HCEC 1CT (cell line): ENCODE measurements at regions not wholly inside any gene's neighbourhood (a gene's known extent, or its start where the extent isn't known, plus 50 kb on each side); places are given as distances from the start of the nearest gene placed in this dataset.
"Not testable (repeated sequence)": the region's sequence is repeated elsewhere in the genome, so short reads cannot be mapped to it uniquely, and the experiment has no call there.

Source experiments
- DNase-seq: peaks from one replicate; pipeline ENCODE4 v3.0.0-alpha.2; 2017

- DNase-seq: no peak
Observed at GRCh38 chr1:169020684-169021083, 85.8 kb upstream of the ATP1B1 start.

- no peak for DNase-seq
Observed at GRCh38 chr1:169022648-169023047, 83.8 kb upstream of the ATP1B1 start.

GRCh38 chr1:169024255-169024654, 82.2 kb upstream of the ATP1B1 start:
- no peak for DNase-seq

- no peak for DNase-seq
Observed at GRCh38 chr1:169024800-169025271, 81.7 kb upstream of the ATP1B1 start.

GRCh38 chr1:169025412-169025811, 81.1 kb upstream of the ATP1B1 start:
- no peak for DNase-seq

GRCh38 chr1:169027607-169028320, 78.7 kb upstream of the ATP1B1 start:
- DNase-seq: no peak

- no peak for DNase-seq
Observed at GRCh38 chr1:169031566-169032224, 74.8 kb upstream of the ATP1B1 start.

GRCh38 chr1:169041366-169041765, 65.1 kb upstream of the ATP1B1 start:
- DNase-seq: no peak

- no peak for DNase-seq
Observed at GRCh38 chr1:169042377-169042776, 64.1 kb upstream of the ATP1B1 start.

GRCh38 chr1:169043823-169044222, 62.7 kb upstream of the ATP1B1 start:
- no peak for DNase-seq

- DNase-seq: no peak
Observed at GRCh38 chr1:169044296-169044695, 62.2 kb upstream of the ATP1B1 start.

- DNase-seq: no peak
Observed at GRCh38 chr1:169044971-169045370, 61.5 kb upstream of the ATP1B1 start.

GRCh38 chr1:169046671-169047070, 59.8 kb upstream of the ATP1B1 start:
- DNase-seq: no peak

- DNase-seq: no peak
Observed at GRCh38 chr1:169047074-169047473, 59.4 kb upstream of the ATP1B1 start.

- DNase-seq: no peak
Observed at GRCh38 chr1:169048043-169048442, 58.4 kb upstream of the ATP1B1 start.

GRCh38 chr1:169049258-169049938, 57.1 kb upstream of the ATP1B1 start:
- DNase-seq: no peak

- no peak for DNase-seq
Observed at GRCh38 chr1:169051171-169051570, 55.3 kb upstream of the ATP1B1 start.

- not testable (repeated sequence) for DNase-seq
Observed at GRCh38 chr1:169052171-169052570, 54.3 kb upstream of the ATP1B1 start.

GRCh38 chr1:169052727-169053126, 53.8 kb upstream of the ATP1B1 start:
- DNase-seq: no peak

GRCh38 chr1:169053196-169053595, 53.3 kb upstream of the ATP1B1 start:
- no peak for DNase-seq
